GM12872 (cell line): ENCODE measurements at regions not wholly inside any gene's neighbourhood (a gene's known extent, or its start where the extent isn't known, plus 50 kb on each side); places are given as distances from the start of the nearest gene placed in this dataset.

ENCODE experiments used
- TF ChIP-seq, protein P1 (sequence below): IDR thresholded peaks from 3 replicates; pipeline ENCODE4 v1.5.1; 2011; ENCODE audit warnings: low read depth, mild to moderate bottlenecking, low read length, moderate library complexity; ENCODE audit not compliant: insufficient read depth

DNA sequence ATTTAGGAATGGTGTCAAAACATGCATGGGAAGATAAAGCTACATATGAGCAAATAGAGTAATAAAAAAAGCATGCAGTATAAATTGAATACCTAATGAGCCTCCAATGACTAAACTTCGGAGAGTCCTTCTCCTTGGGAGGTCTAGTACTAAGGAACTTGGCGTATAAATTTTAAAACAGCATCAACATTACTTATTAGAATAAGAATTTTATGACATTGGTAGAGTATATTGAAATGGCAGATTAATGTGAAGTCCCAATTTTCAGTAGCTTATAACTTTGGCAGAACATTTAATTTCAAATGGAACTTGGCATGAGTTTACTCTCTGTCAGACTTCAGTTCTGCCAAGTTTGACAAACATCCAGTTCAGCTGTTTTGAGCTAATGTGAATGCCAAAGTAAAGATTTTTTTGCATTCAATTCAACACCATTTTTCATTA, 104.7 kb upstream of the RGS18 start:
- TF ChIP-seq, protein P1, sequence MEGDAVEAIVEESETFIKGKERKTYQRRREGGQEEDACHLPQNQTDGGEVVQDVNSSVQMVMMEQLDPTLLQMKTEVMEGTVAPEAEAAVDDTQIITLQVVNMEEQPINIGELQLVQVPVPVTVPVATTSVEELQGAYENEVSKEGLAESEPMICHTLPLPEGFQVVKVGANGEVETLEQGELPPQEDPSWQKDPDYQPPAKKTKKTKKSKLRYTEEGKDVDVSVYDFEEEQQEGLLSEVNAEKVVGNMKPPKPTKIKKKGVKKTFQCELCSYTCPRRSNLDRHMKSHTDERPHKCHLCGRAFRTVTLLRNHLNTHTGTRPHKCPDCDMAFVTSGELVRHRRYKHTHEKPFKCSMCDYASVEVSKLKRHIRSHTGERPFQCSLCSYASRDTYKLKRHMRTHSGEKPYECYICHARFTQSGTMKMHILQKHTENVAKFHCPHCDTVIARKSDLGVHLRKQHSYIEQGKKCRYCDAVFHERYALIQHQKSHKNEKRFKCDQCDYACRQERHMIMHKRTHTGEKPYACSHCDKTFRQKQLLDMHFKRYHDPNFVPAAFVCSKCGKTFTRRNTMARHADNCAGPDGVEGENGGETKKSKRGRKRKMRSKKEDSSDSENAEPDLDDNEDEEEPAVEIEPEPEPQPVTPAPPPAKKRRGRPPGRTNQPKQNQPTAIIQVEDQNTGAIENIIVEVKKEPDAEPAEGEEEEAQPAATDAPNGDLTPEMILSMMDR: no peak

DNA sequence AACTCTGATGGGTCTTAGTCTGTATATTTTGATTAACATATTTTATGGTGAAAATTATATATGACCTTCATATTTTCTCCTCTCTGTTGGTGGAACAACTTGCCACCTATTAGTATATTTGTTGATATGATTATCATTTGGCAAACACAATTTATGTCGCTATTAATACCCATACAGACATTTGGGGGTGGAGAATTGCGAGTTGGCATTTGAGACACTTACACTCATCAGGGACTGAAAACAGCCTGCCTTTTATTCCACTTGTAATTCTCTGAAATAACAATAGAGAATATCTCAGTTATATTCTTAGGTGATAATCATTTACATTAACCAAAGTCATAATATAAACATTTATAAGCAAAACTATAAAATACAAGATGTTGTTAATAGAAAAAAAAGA, 100.5 kb upstream of the RGS18 start:
- TF ChIP-seq, protein P1: no peak

DNA sequence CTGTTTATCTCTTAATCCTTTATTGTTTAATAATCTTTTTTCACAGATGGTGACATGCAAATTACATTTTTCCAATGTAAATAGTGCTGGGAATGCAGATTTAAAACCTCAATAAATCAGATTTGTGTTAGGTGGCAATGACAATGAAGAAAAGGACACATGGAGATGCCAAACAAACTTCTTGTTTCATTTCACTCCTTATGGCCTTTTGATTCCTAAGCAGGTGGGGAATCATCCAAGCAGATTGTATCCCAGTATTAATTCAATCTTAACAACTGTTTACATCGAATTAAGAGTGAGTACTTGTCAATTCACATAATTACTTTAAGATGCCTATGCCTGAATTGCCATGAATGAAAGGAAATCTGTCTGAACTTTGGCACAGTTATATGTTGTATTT, 98.9 kb upstream of the RGS18 start:
- TF ChIP-seq, protein P1: no peak

DNA sequence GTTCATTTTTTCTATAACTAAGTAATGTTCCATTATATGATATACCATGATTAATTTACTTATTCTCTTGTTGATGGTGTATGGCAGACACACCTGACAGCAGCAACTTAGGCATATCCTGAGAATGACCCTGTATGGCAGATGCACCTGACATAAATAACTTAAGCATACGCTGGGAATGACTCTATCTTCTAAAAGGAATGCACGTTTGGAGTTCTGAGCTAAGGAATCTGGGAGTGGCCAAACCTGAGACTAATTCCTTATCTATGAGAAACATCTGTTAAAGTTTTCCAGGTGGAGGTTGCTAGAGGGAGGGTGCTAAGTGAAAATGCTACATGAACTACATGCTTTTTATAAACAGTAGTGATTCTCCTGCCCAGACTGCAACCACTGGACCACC, 96.7 kb upstream of the RGS18 start:
- TF ChIP-seq, protein P1: no peak

DNA sequence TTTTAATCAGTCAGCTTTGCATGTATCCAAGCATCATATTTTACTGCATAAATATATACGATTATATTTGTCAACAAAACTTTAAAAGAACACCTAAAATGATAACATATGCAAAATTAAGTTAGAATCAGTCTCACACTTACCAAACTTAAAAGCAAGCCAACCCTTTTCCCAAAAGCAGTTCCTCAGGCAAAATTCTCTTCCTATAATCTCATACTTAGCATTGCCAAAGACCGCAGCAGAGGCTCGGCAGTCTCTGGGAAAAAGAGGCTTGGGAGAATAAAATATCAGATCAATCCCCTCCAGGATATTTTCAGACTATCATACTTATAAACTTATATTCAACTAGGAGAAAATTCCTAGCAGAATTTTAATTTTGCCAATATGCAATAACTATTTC, 93.2 kb upstream of the RGS18 start:
- TF ChIP-seq, protein P1: no peak

DNA sequence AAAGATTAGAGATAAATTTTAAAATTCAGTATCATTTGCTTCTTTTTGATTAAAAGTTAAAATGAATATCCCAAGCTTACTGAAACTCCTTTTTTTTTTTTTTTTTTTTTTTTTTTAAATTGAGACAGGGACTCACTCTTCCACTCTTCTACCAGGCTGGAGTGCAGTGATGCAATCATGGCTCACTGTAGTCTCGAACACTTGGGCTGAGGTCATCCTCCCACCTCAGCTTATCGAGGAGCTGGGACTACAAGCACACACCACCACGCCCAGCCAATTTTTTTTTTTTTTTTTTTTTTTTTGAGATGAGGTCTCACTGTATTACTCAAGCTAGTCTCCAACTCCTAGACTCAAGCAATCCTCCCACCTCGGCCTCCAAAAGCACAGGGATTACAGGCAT, 92.1 kb upstream of the RGS18 start:
- TF ChIP-seq, protein P1: no peak

DNA sequence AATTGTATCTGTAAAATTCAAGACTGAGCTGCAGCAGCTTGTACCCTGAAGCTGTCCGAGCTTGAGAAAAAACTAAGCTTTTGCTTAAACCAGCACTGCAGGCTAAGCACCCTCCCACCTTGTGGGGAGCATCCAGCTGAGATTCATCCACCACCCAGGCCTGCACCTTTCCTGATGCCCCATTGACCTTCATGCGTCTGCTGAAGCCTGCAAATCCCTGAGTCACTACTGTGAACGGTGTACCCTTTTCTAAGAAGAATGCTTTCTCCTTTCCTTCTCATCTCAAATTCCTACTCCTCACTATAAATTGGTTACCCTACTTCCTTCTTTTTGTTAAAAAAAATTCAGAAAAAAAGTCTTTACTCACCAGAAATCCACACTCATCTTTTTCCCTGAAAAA, 90.9 kb upstream of the RGS18 start:
- TF ChIP-seq, protein P1: no peak

DNA sequence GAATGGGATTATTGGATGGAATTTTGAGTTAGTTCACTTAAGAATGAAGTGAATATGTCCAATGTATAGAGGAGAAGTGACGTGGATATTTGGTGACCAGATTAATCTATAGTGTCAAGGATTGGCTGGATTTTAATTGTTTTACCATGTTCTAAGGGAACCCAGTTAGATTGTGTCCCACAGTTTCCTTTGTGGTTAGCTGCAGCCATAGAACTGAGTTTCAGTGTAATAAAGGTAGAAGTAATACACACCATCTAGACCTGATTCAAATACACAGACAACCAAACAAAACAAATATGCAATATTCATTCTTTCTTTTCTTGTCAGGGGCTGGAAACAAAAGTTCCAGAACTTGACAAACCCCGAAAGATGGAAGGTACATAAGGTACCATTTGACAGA, 88.0 kb upstream of the RGS18 start:
- TF ChIP-seq, protein P1: no peak
